Fibroblast of pulmonary artery (primary cell): ENCODE measurements at regions not wholly inside any gene's neighbourhood (a gene's known extent, or its start where the extent isn't known, plus 50 kb on each side); places are given as distances from the start of the nearest gene placed in this dataset.
"Not testable (repeated sequence)": the region's sequence is repeated elsewhere in the genome, so short reads cannot be mapped to it uniquely, and the experiment has no call there.

Source experiments
- DNase-seq: peaks from one replicate; pipeline ENCODE4 v3.0.0-alpha.2; 2010; ENCODE audit warnings: low read depth
- H3K4me3 ChIP-seq: replicated peaks from 2 replicates; pipeline ENCODE4 v1.5.1; 2011; ENCODE audit warnings: low read depth, mild to moderate bottlenecking, control low read depth, low read length, moderate library complexity
- CTCF ChIP-seq: IDR thresholded peaks from 2 replicates; pipeline ENCODE4 v1.5.1; 2011; ENCODE audit warnings: mild to moderate bottlenecking, control low read depth, low read length, inconsistent platforms; ENCODE audit errors: missing control alignments

DNA sequence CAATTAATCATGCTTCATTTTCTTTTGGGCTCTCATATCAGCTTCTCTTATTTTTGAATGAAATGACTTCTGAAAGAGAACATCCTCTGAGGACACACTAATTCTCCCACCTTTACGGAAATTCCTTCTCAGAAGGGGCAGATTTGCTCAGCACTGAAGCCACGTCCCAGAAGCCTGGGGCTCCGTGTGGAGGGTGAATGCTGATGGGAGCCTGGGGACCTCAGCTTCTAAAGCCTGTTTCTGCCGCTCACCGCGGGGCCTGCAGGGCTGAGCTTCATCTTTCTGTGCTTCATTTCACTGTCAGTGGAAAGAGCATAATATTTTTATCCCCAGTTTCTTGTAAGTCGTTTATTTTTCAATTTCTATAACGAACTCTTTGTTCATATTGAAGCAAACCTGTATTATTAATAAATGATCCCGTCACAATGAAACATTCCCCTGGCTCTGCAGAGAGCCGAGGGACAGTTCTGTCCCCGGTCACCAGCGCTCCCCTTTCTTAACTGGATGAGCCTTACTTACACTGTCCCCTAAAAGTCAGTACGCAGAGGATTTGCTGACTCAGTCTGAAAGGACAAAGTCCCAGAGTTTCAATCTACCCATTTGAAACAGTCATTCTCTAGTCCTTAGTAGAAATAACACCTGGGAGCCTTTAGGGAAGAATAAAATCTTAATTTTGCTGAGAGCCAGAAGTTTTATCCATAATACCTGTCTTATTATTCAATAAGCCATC is 364.6 kb upstream of the FAT1 start:
- no peak for DNase-seq
- H3K4me3 ChIP-seq: no peak overlapping the region
- no peak for TF ChIP-seq CTCF

GRCh38 chr4:187090401-187090800 is 366.7 kb upstream of the FAT1 start:
- no peak for TF ChIP-seq CTCF

GRCh38 chr4:187090832-187091231 is 367.2 kb upstream of the FAT1 start:
- DNase-seq: not testable (repeated sequence)

More at GRCh38 chr4:187090401-187090800, 366.7 kb upstream of the FAT1 start:
- no peak overlapping the region for H3K4me3 ChIP-seq
- no peak for DNase-seq

DNA sequence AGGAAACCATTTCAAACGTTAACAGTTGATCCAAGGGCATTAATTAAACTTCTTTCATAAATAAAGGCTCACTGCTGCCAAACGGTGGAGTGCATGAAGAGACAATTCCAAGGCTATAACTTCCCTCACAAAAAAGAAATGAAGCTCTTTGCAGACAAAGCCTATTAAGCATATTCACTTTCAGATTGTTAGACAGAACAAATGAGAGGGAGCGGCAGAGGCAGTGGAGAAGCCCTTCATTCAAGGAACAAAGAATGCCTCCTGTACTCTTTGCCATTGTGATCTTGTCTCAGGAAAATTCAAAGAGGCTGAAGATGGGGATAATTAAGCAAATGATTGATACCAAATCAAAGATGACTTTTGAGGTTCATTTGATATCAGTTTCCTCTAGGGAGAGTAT is 370.5 kb upstream of the FAT1 start:
- DNase-seq: no peak
- TF ChIP-seq CTCF: no peak
- no peak overlapping the region for H3K4me3 ChIP-seq

More at GRCh38 chr4:187090832-187091231, 367.2 kb upstream of the FAT1 start:
- H3K4me3 ChIP-seq: not testable (repeated sequence)

- no peak for DNase-seq
- no peak overlapping the region for H3K4me3 ChIP-seq
- TF ChIP-seq CTCF: no peak
Observed at GRCh38 chr4:187098429-187098828, 374.8 kb upstream of the FAT1 start.

GRCh38 chr4:187103351-187103750 is 379.7 kb upstream of the FAT1 start:
- no peak for DNase-seq
- TF ChIP-seq CTCF: no peak
- H3K4me3 ChIP-seq: no peak overlapping the region

- DNase-seq: no peak
- no peak overlapping the region for H3K4me3 ChIP-seq
- TF ChIP-seq CTCF: no peak
Observed at GRCh38 chr4:187108845-187109244, 385.2 kb upstream of the FAT1 start.
